ENCODE measurements at regions not wholly inside any gene's neighbourhood (a gene's known extent, or its start where the extent isn't known, plus 50 kb on each side); places are given as distances from the start of the nearest gene placed in this dataset.
"Not testable (repeated sequence)": the region's sequence is repeated elsewhere in the genome, so short reads cannot be mapped to it uniquely, and the experiment has no call there.

- intact Hi-C loops (cut with DNase I, micrococcal nuclease), result no loop called here
- Histone ChIP-seq H3K9me3 (no peaks in the 10 kb centered on the region), H3K36me3 (ENCODE audit: low read depth) (no peaks in the 10 kb centered on the region), H3K4me3 (no peak overlapping the region), H3K4me1 (ENCODE audit: low read depth) (no peaks in the 10 kb centered on the region)
- ATAC-seq (no peak), DNase-seq (no peak)
- TF ChIP-seq CTCF (IDR thresholded peaks at IDR 0.05), result no peak
Observed at GRCh38 chr7:85895835-85896234, 709.0 kb upstream of the SEMA3D start.

- H3K36me3 ChIP-seq (ENCODE audit: low read depth); H3K4me3 ChIP-seq; intact Hi-C loops (cut with DNase I, micrococcal nuclease); ATAC-seq; H3K4me1 ChIP-seq (ENCODE audit: low read depth); DNase-seq; H3K9me3 ChIP-seq: not testable (repeated sequence)
Observed at GRCh38 chr7:85891900-85892299, 705.0 kb upstream of the SEMA3D start.

- H3K4me3 ChIP-seq, result no peak overlapping the region
- intact Hi-C loops (cut with DNase I, micrococcal nuclease), result no loop called here
- no peaks in the 10 kb centered on the region for H3K9me3 ChIP-seq
- H3K36me3 ChIP-seq (ENCODE audit: low read depth), result no peaks in the 10 kb centered on the region
- no peak for TF ChIP-seq CTCF (IDR thresholded peaks at IDR 0.05)
- no peak for ATAC-seq
- no peak for DNase-seq
- no peaks in the 10 kb centered on the region for H3K4me1 ChIP-seq (ENCODE audit: low read depth)
Observed at GRCh38 chr7:85890244-85890811, 703.5 kb upstream of the SEMA3D start.

GRCh38 chr7:85887133-85887532 lies 700.3 kb upstream of the SEMA3D start:
- Histone ChIP-seq H3K9me3 (no peaks in the 10 kb centered on the region), H3K4me3 (no peak overlapping the region), H3K4me1 (ENCODE audit: low read depth) (no peaks in the 10 kb centered on the region), H3K36me3 (ENCODE audit: low read depth) (no peaks in the 10 kb centered on the region)
- DNase-seq (no peak), ATAC-seq (no peak)
- no peak for TF ChIP-seq CTCF (IDR thresholded peaks at IDR 0.05)
- intact Hi-C loops (cut with DNase I, micrococcal nuclease), result no loop called here

GRCh38 chr7:85882335-85882734 lies 695.5 kb upstream of the SEMA3D start:
- ATAC-seq (no peak), DNase-seq (no peak)
- Histone ChIP-seq H3K4me3 (no peak overlapping the region), H3K36me3 (ENCODE audit: low read depth) (no peaks in the 10 kb centered on the region), H3K9me3 (no peaks in the 10 kb centered on the region), H3K4me1 (ENCODE audit: low read depth) (no peaks in the 10 kb centered on the region)
- no peak for TF ChIP-seq CTCF (IDR thresholded peaks at IDR 0.05)
- intact Hi-C loops (cut with DNase I, micrococcal nuclease), result no loop called here

- ATAC-seq, result no peak
- intact Hi-C loops (cut with DNase I, micrococcal nuclease), result no loop called here
- no peak for TF ChIP-seq CTCF (IDR thresholded peaks at IDR 0.05)
Observed at GRCh38 chr7:85875398-85875797, 688.5 kb upstream of the SEMA3D start.

More at GRCh38 chr7:85875398-85875797, 688.5 kb upstream of the SEMA3D start:
- Histone ChIP-seq H3K9me3 (no peaks in the 10 kb centered on the region), H3K4me3 (no peak overlapping the region), H3K36me3 (ENCODE audit: low read depth) (no peaks in the 10 kb centered on the region), H3K4me1 (ENCODE audit: low read depth) (no peaks in the 10 kb centered on the region)
- DNase-seq, result no peak
